H1 (cell line): ENCODE measurements at regions not wholly inside any gene's neighbourhood (a gene's known extent, or its start where the extent isn't known, plus 50 kb on each side); places are given as distances from the start of the nearest gene placed in this dataset.

Experiments used
- CTCF ChIA-PET: fragments of 300-600 bp; sonication (Branson Sonifier 250); formaldehyde crosslinking; loops from one replicate; lab custom pipeline; 2021; ENCODE audit not compliant: partially characterized antibody; lab: Charles Lee
- POLR2A ChIA-PET: fragments of 300-600 bp; sonication (Branson Sonifier 250); formaldehyde crosslinking; loops from one replicate; lab custom pipeline; 2021; ENCODE audit warnings: inconsistent platforms; ENCODE audit not compliant: partially characterized antibody; lab: Charles Lee
- DNase-seq, 2 experiments: peaks; one replicate each; pipeline versions ENCODE4 v3.0.0 to v3.0.0-alpha.2; 2010 to 2022; ENCODE audit warnings: low spot score in 2 of 2, low read depth in 1 of 2, mixed read lengths in 1 of 2
- FAIRE-seq: peaks from 2 replicates; lab custom pipeline; 2011; peaks lifted over from hg19 to GRCh38; lab: Jason Lieb, UNC
- H2AFZ ChIP-seq: 2 replicates; pipeline ENCODE4 v1.8.1; 2012; ENCODE audit warnings: low read length, inconsistent platforms
- H2AK5ac ChIP-seq: 2 replicates; pipeline ENCODE4 v1.6.1; 2013; ENCODE audit warnings: low read depth, low read length
- H2BK120ac ChIP-seq: replicated peaks from 2 replicates; pipeline ENCODE3; 2013; ENCODE audit warnings: low read depth, low read length, inconsistent platforms
- H2BK12ac ChIP-seq: 2 replicates; pipeline ENCODE4 v1.6.1; 2013; ENCODE audit warnings: low read depth, low read length
- H2BK15ac ChIP-seq: 2 replicates; pipeline ENCODE4 v1.6.1; 2013; ENCODE audit warnings: low read length
- H2BK20ac ChIP-seq: 2 replicates; pipeline ENCODE4 v1.6.1; 2013; ENCODE audit warnings: low read length
- H2BK5ac ChIP-seq: 2 replicates; pipeline ENCODE4 v1.6.1; 2013; ENCODE audit warnings: low read depth, low read length
- H3K14ac ChIP-seq: 2 replicates; pipeline ENCODE4 v1.6.1; 2013; ENCODE audit warnings: inconsistent platforms; ENCODE audit not compliant: insufficient read length
- H3K18ac ChIP-seq: 2 replicates; pipeline ENCODE4 v1.6.1; 2013; ENCODE audit warnings: low read length; ENCODE audit errors: extremely low read depth
- H3K23ac ChIP-seq: 2 replicates; pipeline ENCODE4 v1.6.1; 2013; ENCODE audit warnings: inconsistent platforms; ENCODE audit not compliant: insufficient read length
- H3K23me2 ChIP-seq: 2 replicates; pipeline ENCODE4 v1.6.1; 2013; ENCODE audit warnings: low read depth, low read length
- H3K27ac ChIP-seq: 2 replicates; pipeline ENCODE4 v1.6.1; 2011; ENCODE audit warnings: low read depth, low read length, inconsistent platforms
- H3K27me3 ChIP-seq, 4 experiments: replicated peaks in 1 of 4; 1 replicate in 1 of 4; 2 replicates in 3 of 4; pipeline versions ENCODE4 v1.6.1 to v1.8.1; 2011 to 2013; ENCODE audit warnings: low read length in 3 of 4, mild to moderate bottlenecking in 3 of 4, inconsistent platforms in 2 of 4, mixed read lengths in 2 of 4, moderate library complexity in 1 of 4; ENCODE audit not compliant: control insufficient read depth in 3 of 4, insufficient read depth in 3 of 4; ENCODE audit errors: extremely low read depth in 1 of 4
- H3K36me3 ChIP-seq, 4 experiments: 2 replicates each; pipeline versions ENCODE4 v1.6.1 to v1.8.1; 2011 to 2013; ENCODE audit warnings: mild to moderate bottlenecking in 4 of 4, low read length in 3 of 4, moderate library complexity in 2 of 4, control low read depth in 1 of 4, inconsistent platforms in 1 of 4; ENCODE audit not compliant: insufficient read depth in 4 of 4, control insufficient read depth in 2 of 4
- H3K4ac ChIP-seq: replicated peaks from 2 replicates; pipeline ENCODE3; 2013; ENCODE audit warnings: low read length, low read depth, mixed read lengths, inconsistent platforms; ENCODE audit not compliant: insufficient read length
- H3K4me1 ChIP-seq, 4 experiments: replicated peaks in 1 of 4; 1 replicate in 1 of 4; 2 replicates in 3 of 4; pipeline versions ENCODE4 v1.6.1 to v1.8.1; 2011 to 2013; ENCODE audit warnings: low read length in 3 of 4, inconsistent platforms in 2 of 4, mixed read lengths in 1 of 4; ENCODE audit not compliant: insufficient read depth in 4 of 4, control insufficient read depth in 3 of 4
- H3K4me2 ChIP-seq, 2 experiments: 2 replicates each; pipeline versions ENCODE4 v1.6.1 to v1.8.1; 2011 to 2013; ENCODE audit warnings: low read depth in 2 of 2, low read length in 2 of 2, control low read depth in 1 of 2, inconsistent platforms in 1 of 2, mild to moderate bottlenecking in 1 of 2; ENCODE audit not compliant: insufficient read depth in 1 of 2
- H3K4me3 ChIP-seq, 4 experiments: fragments of 200-600, 300-600 bp in 1 of 4; sonication (generic), shearing (Covaris generic), sonication (Bioruptor Twin) in 1 of 4; 2 replicates each; pipeline versions ENCODE4 v1.5.1 to v1.8.1; 2011 to 2016; ENCODE audit warnings: low read length in 4 of 4, low read depth in 3 of 4, control low read depth in 2 of 4, inconsistent platforms in 2 of 4, mild to moderate bottlenecking in 2 of 4, mixed read lengths in 1 of 4, moderate library complexity in 1 of 4; ENCODE audit not compliant: insufficient read depth in 2 of 4; ENCODE audit errors: extremely low read depth in 1 of 4
- H3K56ac ChIP-seq: replicated peaks from 2 replicates; pipeline ENCODE3; 2013; ENCODE audit warnings: low read depth, mild to moderate bottlenecking, mixed read lengths, low read length, inconsistent platforms; ENCODE audit not compliant: insufficient read length
- H3K79me1 ChIP-seq: 2 replicates; pipeline ENCODE4 v1.6.1; 2013; ENCODE audit warnings: low read depth, low read length, control low read depth
- H3K79me2 ChIP-seq, 2 experiments: 2 replicates each; pipeline versions ENCODE4 v1.6.1 to v1.8.1; 2012 to 2013; ENCODE audit warnings: low read length in 2 of 2, mild to moderate bottlenecking in 2 of 2, inconsistent platforms in 1 of 2; ENCODE audit not compliant: insufficient read depth in 2 of 2, control insufficient read depth in 1 of 2
- H3K9ac ChIP-seq, 4 experiments: replicated peaks in 1 of 4; 1 replicate in 1 of 4; 2 replicates in 3 of 4; pipeline versions ENCODE4 v1.6.1 to v1.8.1; 2011 to 2013; ENCODE audit warnings: low read depth in 3 of 4, low read length in 3 of 4, control low read depth in 2 of 4, mild to moderate bottlenecking in 2 of 4, moderate library complexity in 2 of 4, inconsistent platforms in 1 of 4; ENCODE audit errors: extremely low read depth in 1 of 4
- H3K9me3 ChIP-seq, 2 experiments: 2 replicates each; pipeline versions ENCODE4 v1.6.1 to v1.8.1; 2012 to 2013; ENCODE audit warnings: mild to moderate bottlenecking in 2 of 2, moderate library complexity in 2 of 2, control low read depth in 1 of 2, inconsistent platforms in 1 of 2, low read depth in 1 of 2, low read length in 1 of 2, mixed read lengths in 1 of 2; ENCODE audit not compliant: insufficient read depth in 2 of 2
- H4K20me1 ChIP-seq, 2 experiments: replicated peaks in 1 of 2; 2 replicates each; pipeline versions ENCODE3 to v1.8.1; 2011 to 2013; ENCODE audit warnings: inconsistent platforms in 2 of 2, low read length in 2 of 2, mild to moderate bottlenecking in 1 of 2; ENCODE audit not compliant: insufficient read depth in 2 of 2, control insufficient read depth in 1 of 2
- H4K5ac ChIP-seq: 2 replicates; pipeline ENCODE4 v1.6.1; 2013; ENCODE audit warnings: low read length, low read depth, mixed read lengths, inconsistent platforms; ENCODE audit not compliant: insufficient read length
- H4K8ac ChIP-seq: 2 replicates; pipeline ENCODE4 v1.8.0; 2013; ENCODE audit warnings: mild to moderate bottlenecking, moderate library complexity, low read length, inconsistent platforms; ENCODE audit not compliant: insufficient read depth; ENCODE audit errors: extremely low read depth
- H4K91ac ChIP-seq: replicated peaks from 2 replicates; pipeline ENCODE3; 2013; ENCODE audit warnings: low read length, mixed read lengths, inconsistent platforms; ENCODE audit not compliant: insufficient read length
- BCL11A ChIP-seq, 2 experiments: IDR thresholded peaks; one replicate each; pipeline ENCODE4 v1.6.1; 2011; ENCODE audit warnings: low read depth in 2 of 2, low read length in 2 of 2, mild to moderate bottlenecking in 2 of 2
- NRF1 ChIP-seq: IDR thresholded peaks from 2 replicates; pipeline ENCODE4 v1.6.1; 2011; ENCODE audit warnings: mild to moderate bottlenecking, low read depth, low read length, improper control_type of control experiment
- ZNF274 ChIP-seq: IDR thresholded peaks from 2 replicates; pipeline ENCODE4 v1.7.0; 2012; ENCODE audit warnings: low read length, borderline replicate concordance; ENCODE audit errors: extremely low read depth
- WGBS, 2 experiments: shearing (Covaris generic) in 1 of 2; methylation state at CpG; one replicate each; pipeline versions ENCODE4 v1.1.6 to v1.1.7; 2013 to 2015; ENCODE audit warnings: low lambda C conversion rate in 2 of 2, mixed read lengths in 2 of 2, inconsistent platforms in 1 of 2, low coverage in 1 of 2, missing lambda C conversion rate in 1 of 2; ENCODE audit not compliant: insufficient replicate concordance in 2 of 2, insufficient coverage in 1 of 2, insufficient read length in 1 of 2; ENCODE audit errors: extremely low coverage in 1 of 2, missing lambda C conversion rate in 1 of 2; 5-methylcytosine and 5-hydroxymethylcytosine counted together

- no peak overlapping the region for H3K18ac ChIP-seq
- no peak overlapping the region for H3K14ac ChIP-seq
- no peak overlapping the region for H2BK5ac ChIP-seq
- no peak overlapping the region for H3K4me2 ChIP-seq
- H3K4ac ChIP-seq: no peak overlapping the region
- no peak overlapping the region for H2BK15ac ChIP-seq
- H2BK20ac ChIP-seq: no peak overlapping the region
- no peaks in the 10 kb centered on the region for H3K79me2 ChIP-seq
- no peak overlapping the region for H2AK5ac ChIP-seq
- H4K5ac ChIP-seq: no peak overlapping the region
- no peak overlapping the region for H3K4me3 ChIP-seq
- no peaks in the 10 kb centered on the region for H3K36me3 ChIP-seq
- H2BK12ac ChIP-seq: no peak overlapping the region
- no peaks in the 10 kb centered on the region for H3K79me1 ChIP-seq
- H3K27ac ChIP-seq: no peak overlapping the region
- no peaks in the 10 kb centered on the region for H4K20me1 ChIP-seq
- H3K4me1 ChIP-seq: peaks cover 0 to 3% (median 0%) of the 10 kb centered on the region in 4 experiments; a peak in 1 of 7 replicates
- H3K9me3 ChIP-seq: no peaks in the 10 kb centered on the region
- 77% methylated on average over 5 of the region's 5 CpGs; no CpG with 5 or more reads in 1 of the 2 experiments for WGBS, 2 experiments
- H2AFZ ChIP-seq: no peak overlapping the region
- no peaks in the 10 kb centered on the region for H3K27me3 ChIP-seq
- H4K8ac ChIP-seq: no peak overlapping the region
- no peak overlapping the region for H3K23ac ChIP-seq
- H3K9ac ChIP-seq: no peak overlapping the region
- H4K91ac ChIP-seq: no peak overlapping the region
- POLR2A ChIA-PET: no interaction called here
- no peak overlapping the region for H3K56ac ChIP-seq
- no peak for FAIRE-seq
- H3K23me2 ChIP-seq: no peaks in the 10 kb centered on the region
- CTCF ChIA-PET: interaction anchor here (0.8 to 19.7 kb wide), 13 partner anchors 15 to 190 kb away, joined by 3 to 665 read pairs (median 4); no protein-coding TSS in a partner anchor
- peak in 1 of 2 experiments; percentile 6 for DNase-seq
- no peak overlapping the region for H2BK120ac ChIP-seq
- TF ChIP-seq ZNF274: no peak
- no peak for TF ChIP-seq BCL11A (IDR thresholded peaks at IDR 0.05; ENCODE audit: low read depth in 2 of 2, low read length in 2 of 2)
- TF ChIP-seq NRF1: no peak
These were observed 235.9 kb upstream of the PRSS1 start for GRCh38 chr7:142513178-142513955.
